ENCODE measurements at regions not wholly inside any gene's neighbourhood (a gene's known extent, or its start where the extent isn't known, plus 50 kb on each side); places are given as distances from the start of the nearest gene placed in this dataset.
A peak's percentile ranks its signal among the peaks of the same experiment; 100 is the strongest.

- TF ChIP-seq RNF219 (CRISPR knock-in tag; IDR thresholded peaks at IDR 0.05): no peak
- TF ChIP-seq REPIN1 (CRISPR knock-in tag; IDR thresholded peaks at IDR 0.05; ENCODE audit: borderline replicate concordance, low read depth): no peak
- TF ChIP-seq MYPOP (CRISPR knock-in tag; IDR thresholded peaks at IDR 0.05): no peak
- TF ChIP-seq FOXP1 (IDR thresholded peaks at IDR 0.05): 0 out of 2 replicates have a peak, but pooled peaks have one; percentile 12
- TF ChIP-seq FOXP1 (CRISPR knock-in tag; IDR thresholded peaks at IDR 0.05): no peak
- TF ChIP-seq ZBTB8A (CRISPR knock-in tag; IDR thresholded peaks at IDR 0.05; ENCODE audit: borderline replicate concordance, low read depth): no peak
- TF ChIP-seq TOE1 (CRISPR knock-in tag; IDR thresholded peaks at IDR 0.05): no peak
- TF ChIP-seq ZNF770 (CRISPR knock-in tag; IDR thresholded peaks at IDR 0.05): no peak
- no peak for TF ChIP-seq ZFP1 (CRISPR knock-in tag; IDR thresholded peaks at IDR 0.05)
- peak; percentile 98 for TF ChIP-seq ZNF512 (CRISPR knock-in tag; IDR thresholded peaks at IDR 0.05)
- TF ChIP-seq CBX1 (IDR thresholded peaks at IDR 0.05; ENCODE audit: low read depth): peak; percentile 26
- TF ChIP-seq SYNCRIP (IDR thresholded peaks at IDR 0.05; ENCODE audit: insufficient read depth, low read depth, low read length): no peak
- TF ChIP-seq SKI (IDR thresholded peaks at IDR 0.05; ENCODE audit: partially characterized antibody): no peak
- TF ChIP-seq KMT2A (CRISPR knock-in tag; IDR thresholded peaks at IDR 0.05): no peak
- no peak for TF ChIP-seq ZNF337 (CRISPR knock-in tag; IDR thresholded peaks at IDR 0.05; ENCODE audit: borderline replicate concordance, low read depth)
- no peak for TF ChIP-seq AGO1 (IDR thresholded peaks at IDR 0.05; ENCODE audit: low read depth, low read length, poor library complexity, severe bottlenecking)
- TF ChIP-seq PRDM4 (CRISPR knock-in tag; IDR thresholded peaks at IDR 0.05; ENCODE audit: borderline replicate concordance): no peak
- no peak for TF ChIP-seq ZFX (CRISPR knock-in tag; IDR thresholded peaks at IDR 0.05; ENCODE audit: low read depth)
- no peak for TF ChIP-seq ZNF678 (CRISPR knock-in tag; IDR thresholded peaks at IDR 0.05)
- peak; percentile 57 for TF ChIP-seq ZMYM4 (CRISPR knock-in tag; IDR thresholded peaks at IDR 0.05)
- TF ChIP-seq SAFB2 (CRISPR knock-in tag; IDR thresholded peaks at IDR 0.05; ENCODE audit: borderline replicate concordance, low read depth): no peak
Observed at GRCh38 chr6:11366183-11366933, 133.9 kb upstream of the NEDD9 start (continued).

Data from HepG2 (cell line).